Cerebellar cortex (tissue), 1 donor: ENCODE measurements at regions not wholly inside any gene's neighbourhood (a gene's known extent, or its start where the extent isn't known, plus 50 kb on each side); places are given as distances from the start of the nearest gene placed in this dataset.
"Not testable (repeated sequence)": the region's sequence is repeated elsewhere in the genome, so short reads cannot be mapped to it uniquely, and the experiment has no call there.

Experiments used
- DNase-seq: peaks from one replicate; pipeline ENCODE4 v3.0.0-alpha.2; 2015; ENCODE audit warnings: low spot score

GRCh38 chr17:77037943-77038342, 102.8 kb upstream of the SEC14L1 start:
- DNase-seq, result no peak

- no peak for DNase-seq
Measured at GRCh38 chr17:77038884-77039555, 101.7 kb upstream of the SEC14L1 start.

GRCh38 chr17:77042476-77043231, 98.1 kb upstream of the SEC14L1 start:
- no peak for DNase-seq

- no peak for DNase-seq
Measured at GRCh38 chr17:77045441-77046041, 95.2 kb upstream of the SEC14L1 start.

- peak; percentile 39 for DNase-seq
Measured at GRCh38 chr17:77049440-77049839, 91.3 kb upstream of the SEC14L1 start.

- not testable (repeated sequence) for DNase-seq
Measured at GRCh38 chr17:77050901-77051300, 89.9 kb upstream of the SEC14L1 start.

GRCh38 chr17:77054936-77055335, 85.8 kb upstream of the SEC14L1 start:
- DNase-seq, result no peak

GRCh38 chr17:77055453-77055852, 85.3 kb upstream of the SEC14L1 start:
- DNase-seq, result no peak

- no peak for DNase-seq
Measured at GRCh38 chr17:77058016-77058415, 82.8 kb upstream of the SEC14L1 start.

GRCh38 chr17:77061669-77062068, 79.1 kb upstream of the SEC14L1 start:
- DNase-seq, result no peak

GRCh38 chr17:77064598-77064997, 76.2 kb upstream of the SEC14L1 start:
- no peak for DNase-seq

- no peak for DNase-seq
Measured at GRCh38 chr17:77066165-77066564, 74.6 kb upstream of the SEC14L1 start.

GRCh38 chr17:77066726-77067409, 73.9 kb upstream of the SEC14L1 start:
- peak; percentile 65 for DNase-seq

- no peak for DNase-seq
Measured at GRCh38 chr17:77068915-77069314, 71.9 kb upstream of the SEC14L1 start.

GRCh38 chr17:77070888-77071279, 69.9 kb upstream of the SEC14L1 start:
- DNase-seq, result no peak

- no peak for DNase-seq
Measured at GRCh38 chr17:77071925-77072490, 68.8 kb upstream of the SEC14L1 start.

- DNase-seq, result no peak
Measured at GRCh38 chr17:77072670-77073069, 68.1 kb upstream of the SEC14L1 start.

- DNase-seq, result peak; percentile 70
Measured at GRCh38 chr17:77074681-77075080, 66.1 kb upstream of the SEC14L1 start.

GRCh38 chr17:77076124-77076830, 64.5 kb upstream of the SEC14L1 start:
- no peak for DNase-seq

GRCh38 chr17:77083531-77083930, 57.2 kb upstream of the SEC14L1 start:
- DNase-seq, result no peak

- no peak for DNase-seq
Measured at GRCh38 chr17:77085926-77086432, 54.8 kb upstream of the SEC14L1 start.
